Activated naive CD4-positive, alpha-beta T cell treated with anti-CD3 and anti-CD28 coated beads, Interleukin-2, amount 50 U/mL, for 72 hours (primary cell): ENCODE measurements at regions not wholly inside any gene's neighbourhood (a gene's known extent, or its start where the extent isn't known, plus 50 kb on each side); places are given as distances from the start of the nearest gene placed in this dataset.
A peak's percentile ranks its signal among the peaks of the same experiment; 100 is the strongest.

Experiments used
- ATAC-seq, 2 donors: fragments of 150-1000 bp; cut with Tn5 transposase; 2 replicates each; pipeline ENCODE4 v1.10.0; 2021; ENCODE audit warnings: mild to moderate bottlenecking in 2 of 2, moderate library complexity in 2 of 2
- DNase-seq, 2 donors: peaks; one replicate each; pipeline ENCODE4 v3.0.0; 2021 to 2022; ENCODE audit warnings: low spot score in 2 of 2
- H3K27ac Mint-ChIP-seq, 2 donors: one replicate each; pipeline ENCODE4 v1.8.0; 2022; ENCODE audit warnings: mild to moderate bottlenecking in 2 of 2, mixed read lengths in 2 of 2
- H3K36me3 Mint-ChIP-seq, 2 donors: one replicate each; pipeline ENCODE4 v1.8.0; 2022; ENCODE audit warnings: mixed read lengths in 2 of 2
- H3K9me3 Mint-ChIP-seq, 2 donors: one replicate each; pipeline ENCODE4 v1.8.0; 2022; ENCODE audit warnings: mixed read lengths in 2 of 2

GRCh38 chr10:70939441-70940003 is 51.2 kb upstream of the PCBD1 start:
- ATAC-seq (no peak), DNase-seq (no peak)
- no peaks in the 10 kb centered on the region for H3K9me3 Mint-ChIP-seq
- no peak overlapping the region for H3K27ac Mint-ChIP-seq
- no peaks in the 10 kb centered on the region for H3K36me3 Mint-ChIP-seq

- DNase-seq: no peak
- Mint-ChIP-seq H3K27ac (no peak overlapping the region), H3K36me3 (no peaks in the 10 kb centered on the region), H3K9me3 (no peaks in the 10 kb centered on the region)
- ATAC-seq: no peak
Observed at GRCh38 chr10:70940834-70941568, 52.6 kb upstream of the PCBD1 start.

- H3K27ac Mint-ChIP-seq: no peak overlapping the region
- H3K36me3 Mint-ChIP-seq: no peaks in the 10 kb centered on the region
- H3K9me3 Mint-ChIP-seq: no peaks in the 10 kb centered on the region
- DNase-seq: no peak
- ATAC-seq: peak in 1 of 2 donors; percentile 56
Observed at GRCh38 chr10:70942125-70942524, 53.8 kb upstream of the PCBD1 start.

GRCh38 chr10:70942725-70943124 is 54.4 kb upstream of the PCBD1 start:
- Mint-ChIP-seq H3K27ac (no peak overlapping the region), H3K9me3 (no peaks in the 10 kb centered on the region), H3K36me3 (no peaks in the 10 kb centered on the region)
- ATAC-seq (no peak), DNase-seq (no peak)

GRCh38 chr10:70943249-70943648 is 54.9 kb upstream of the PCBD1 start:
- no peak overlapping the region for H3K27ac Mint-ChIP-seq
- no peaks in the 10 kb centered on the region for H3K36me3 Mint-ChIP-seq
- no peak for ATAC-seq
- no peak for DNase-seq
- no peaks in the 10 kb centered on the region for H3K9me3 Mint-ChIP-seq

GRCh38 chr10:70943841-70944466 is 55.6 kb upstream of the PCBD1 start:
- Mint-ChIP-seq H3K27ac (no peak overlapping the region), H3K36me3 (no peaks in the 10 kb centered on the region), H3K9me3 (no peaks in the 10 kb centered on the region)
- DNase-seq: no peak
- no peak for ATAC-seq

- no peaks in the 10 kb centered on the region for H3K36me3 Mint-ChIP-seq
- ATAC-seq (no peak), DNase-seq (no peak)
- H3K27ac Mint-ChIP-seq: no peak overlapping the region
- H3K9me3 Mint-ChIP-seq: no peaks in the 10 kb centered on the region
Observed at GRCh38 chr10:70950037-70950436, 61.7 kb upstream of the PCBD1 start.

- H3K27ac Mint-ChIP-seq: no peak overlapping the region
- H3K9me3 Mint-ChIP-seq: no peaks in the 10 kb centered on the region
- H3K36me3 Mint-ChIP-seq: no peaks in the 10 kb centered on the region
- DNase-seq: no peak
- ATAC-seq: no peak
Observed at GRCh38 chr10:70950801-70951200, 62.4 kb upstream of the PCBD1 start.

GRCh38 chr10:70952401-70952800 is 64.0 kb upstream of the PCBD1 start:
- Mint-ChIP-seq H3K36me3 (no peaks in the 10 kb centered on the region), H3K27ac (no peak overlapping the region), H3K9me3 (no peaks in the 10 kb centered on the region)
- ATAC-seq (no peak), DNase-seq (no peak)

GRCh38 chr10:70952921-70953320 is 64.6 kb upstream of the PCBD1 start:
- Mint-ChIP-seq H3K27ac (no peak overlapping the region), H3K36me3 (no peaks in the 10 kb centered on the region), H3K9me3 (no peaks in the 10 kb centered on the region)
- ATAC-seq (no peak), DNase-seq (no peak)

- peak overlapping the region in 1 of 2 donors; percentile 36 for H3K27ac Mint-ChIP-seq
- H3K9me3 Mint-ChIP-seq: no peaks in the 10 kb centered on the region
- no peak for DNase-seq
- H3K36me3 Mint-ChIP-seq: no peaks in the 10 kb centered on the region
- no peak for ATAC-seq
Observed at GRCh38 chr10:70954381-70955176, 66.2 kb upstream of the PCBD1 start.

GRCh38 chr10:70956029-70956759 is 67.8 kb upstream of the PCBD1 start:
- ATAC-seq: no peak
- H3K36me3 Mint-ChIP-seq: no peaks in the 10 kb centered on the region
- DNase-seq: no peak
- no peaks in the 10 kb centered on the region for H3K9me3 Mint-ChIP-seq
- H3K27ac Mint-ChIP-seq: no peak overlapping the region

- H3K36me3 Mint-ChIP-seq: no peaks in the 10 kb centered on the region
- H3K9me3 Mint-ChIP-seq: no peaks in the 10 kb centered on the region
- no peak overlapping the region for H3K27ac Mint-ChIP-seq
- DNase-seq (no peak), ATAC-seq (no peak)
Observed at GRCh38 chr10:70958396-70958795, 70.0 kb upstream of the PCBD1 start.

GRCh38 chr10:70960316-70960715 is 72.0 kb upstream of the PCBD1 start:
- DNase-seq: no peak
- no peak overlapping the region for H3K27ac Mint-ChIP-seq
- no peaks in the 10 kb centered on the region for H3K9me3 Mint-ChIP-seq
- no peaks in the 10 kb centered on the region for H3K36me3 Mint-ChIP-seq
- ATAC-seq: no peak

GRCh38 chr10:70960783-70961570 is 72.6 kb upstream of the PCBD1 start:
- DNase-seq: no peak
- no peak for ATAC-seq
- H3K9me3 Mint-ChIP-seq: no peaks in the 10 kb centered on the region
- no peak overlapping the region for H3K27ac Mint-ChIP-seq
- H3K36me3 Mint-ChIP-seq: no peaks in the 10 kb centered on the region

GRCh38 chr10:70962686-70963085 is 74.3 kb upstream of the PCBD1 start:
- Mint-ChIP-seq H3K27ac (no peak overlapping the region), H3K36me3 (no peaks in the 10 kb centered on the region), H3K9me3 (no peaks in the 10 kb centered on the region)
- ATAC-seq (no peak), DNase-seq (no peak)
